ENCODE measurements at regions not wholly inside any gene's neighbourhood (a gene's known extent, or its start where the extent isn't known, plus 50 kb on each side); places are given as distances from the start of the nearest gene placed in this dataset.

DNA sequence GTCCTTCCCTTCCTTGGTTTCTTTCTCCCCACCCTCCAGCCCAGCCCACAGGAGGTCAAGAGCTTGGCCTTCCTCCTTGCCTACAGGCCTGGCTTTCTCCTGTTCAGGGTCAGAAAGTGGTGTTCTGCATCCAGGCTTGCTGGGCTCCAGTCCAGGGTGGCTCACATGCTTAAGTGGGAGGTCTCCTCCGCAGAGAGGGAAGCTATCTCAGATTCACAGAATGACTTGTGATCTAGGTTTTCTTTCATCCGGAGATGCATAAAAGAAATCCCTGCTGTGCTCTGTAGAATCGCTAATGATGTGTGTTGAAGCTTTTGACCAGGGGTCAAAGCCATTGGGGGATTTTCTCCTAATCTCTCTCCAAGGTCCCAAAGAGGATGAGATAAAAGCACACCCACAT lies 382.3 kb upstream of the EEF2KMT start:
- in situ Hi-C loops (cut with MboI; ENCODE audit: low sequenced_read_pairs, unreplicated experiment) = loop anchor here (25.0 kb wide), 2 partner anchors 93 to 243 kb away; no protein-coding TSS in a partner anchor
- DNase-seq (ENCODE audit: low spot score) = no peak
- TF ChIP-seq CTCF (IDR thresholded peaks at IDR 0.05; ENCODE audit: borderline replicate concordance, control extremely low read depth, extremely low read depth, insufficient read depth, missing control alignments) = no peak

GRCh38 chr16:5478036-5478435 lies 380.4 kb upstream of the EEF2KMT start:
- in situ Hi-C loops (cut with MboI; ENCODE audit: low sequenced_read_pairs, unreplicated experiment) = loop anchor here (25.0 kb wide), 2 partner anchors 91 to 241 kb away; no protein-coding TSS in a partner anchor
- no peak for DNase-seq (ENCODE audit: low spot score)

DNA sequence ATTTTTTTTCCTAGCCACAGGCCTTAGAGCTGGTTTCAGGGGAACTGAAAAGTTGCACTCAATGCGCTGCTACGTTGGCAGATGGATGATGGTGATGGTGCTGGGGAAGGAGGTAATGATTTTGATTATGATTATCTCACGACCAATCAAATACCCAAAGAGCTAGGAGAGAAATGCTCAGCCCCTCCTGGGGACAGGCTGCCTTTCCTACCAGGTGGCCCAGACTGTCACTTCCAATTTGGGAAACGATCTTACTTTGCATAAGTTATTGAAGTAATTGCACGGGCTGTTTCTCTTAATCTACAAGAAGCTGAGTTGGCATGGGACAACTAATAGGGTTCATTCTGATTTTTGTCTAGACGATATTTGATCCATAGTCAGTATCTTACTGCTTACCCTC lies 379.7 kb upstream of the EEF2KMT start:
- TF ChIP-seq CTCF (IDR thresholded peaks at IDR 0.05; ENCODE audit: borderline replicate concordance, control extremely low read depth, extremely low read depth, insufficient read depth, missing control alignments) = no peak
- no peak for DNase-seq (ENCODE audit: low spot score)
- in situ Hi-C loops (cut with MboI; ENCODE audit: low sequenced_read_pairs, unreplicated experiment) = loop anchor here (25.0 kb wide), 2 partner anchors 90 to 240 kb away; no protein-coding TSS in a partner anchor

More at GRCh38 chr16:5478036-5478435, 380.4 kb upstream of the EEF2KMT start:
- no peak for TF ChIP-seq CTCF (IDR thresholded peaks at IDR 0.05; ENCODE audit: borderline replicate concordance, control extremely low read depth, extremely low read depth, insufficient read depth, missing control alignments)

- no peak for TF ChIP-seq CTCF (IDR thresholded peaks at IDR 0.05; ENCODE audit: borderline replicate concordance, control extremely low read depth, extremely low read depth, insufficient read depth, missing control alignments)
- no peak for DNase-seq (ENCODE audit: low spot score)
- in situ Hi-C loops (cut with MboI; ENCODE audit: low sequenced_read_pairs, unreplicated experiment) = no loop called here
These were observed 375.0 kb upstream of the EEF2KMT start for GRCh38 chr16:5472552-5472951.

- in situ Hi-C loops (cut with MboI; ENCODE audit: low sequenced_read_pairs, unreplicated experiment) = no loop called here
These were observed 370.9 kb upstream of the EEF2KMT start for GRCh38 chr16:5468488-5468887.

GRCh38 chr16:5467552-5467951 lies 370.0 kb upstream of the EEF2KMT start:
- no peak for DNase-seq (ENCODE audit: low spot score)
- no peak for TF ChIP-seq CTCF (IDR thresholded peaks at IDR 0.05; ENCODE audit: borderline replicate concordance, control extremely low read depth, extremely low read depth, insufficient read depth, missing control alignments)
- in situ Hi-C loops (cut with MboI; ENCODE audit: low sequenced_read_pairs, unreplicated experiment) = no loop called here

More at GRCh38 chr16:5468488-5468887, 370.9 kb upstream of the EEF2KMT start:
- DNase-seq (ENCODE audit: low spot score) = no peak
- no peak for TF ChIP-seq CTCF (IDR thresholded peaks at IDR 0.05; ENCODE audit: borderline replicate concordance, control extremely low read depth, extremely low read depth, insufficient read depth, missing control alignments)

All from GM13976 (cell line).